HepG2 (cell line): ENCODE measurements at regions not wholly inside any gene's neighbourhood (a gene's known extent, or its start where the extent isn't known, plus 50 kb on each side); places are given as distances from the start of the nearest gene placed in this dataset.

ENCODE experiments used
- BRCA1 ChIP-seq: sonication (generic); formaldehyde crosslinking; IDR thresholded peaks from 2 replicates; pipeline ENCODE4 v1.4.0; 2020; ENCODE audit warnings: missing genetic modification reagents
- CBX2 ChIP-seq, 2 experiments: fragments of 200-600 bp in 1 of 2; sonication (generic); formaldehyde crosslinking in 1 of 2; IDR thresholded peaks; 2 replicates each; pipeline versions ENCODE4 v1.7.0 to v1.8.1; 2018 to 2022; ENCODE audit warnings: low read depth in 2 of 2, low read length in 1 of 2, mild to moderate bottlenecking in 1 of 2, missing genetic modification reagents in 1 of 2
- CEBPG ChIP-seq: IDR thresholded peaks from 2 replicates; pipeline ENCODE4 v1.6.1; 2016
- CTCF ChIP-seq: sonication (generic); formaldehyde crosslinking; IDR thresholded peaks from 2 replicates; pipeline ENCODE4 v1.5.0; 2020; ENCODE audit warnings: mild to moderate bottlenecking, missing genetic modification reagents, moderate library complexity
- NFIB ChIP-seq: sonication (generic); formaldehyde crosslinking; IDR thresholded peaks from 2 replicates; pipeline ENCODE4 v1.9.0; 2021; ENCODE audit warnings: missing genetic modification reagents, mild to moderate bottlenecking, borderline replicate concordance
- RBFOX2 ChIP-seq: fragments of 200-400 bp; formaldehyde crosslinking; IDR thresholded peaks from 2 replicates; pipeline ENCODE4 v1.6.1; 2017; ENCODE audit warnings: low read depth, mild to moderate bottlenecking, low read length
- TRIM24 ChIP-seq: sonication (generic); formaldehyde crosslinking; IDR thresholded peaks from 2 replicates; pipeline ENCODE4 v1.8.0; 2022; ENCODE audit warnings: mild to moderate bottlenecking, missing genetic modification reagents
- ZFX ChIP-seq: sonication (generic); formaldehyde crosslinking; IDR thresholded peaks from 2 replicates; pipeline ENCODE4 v1.4.0; 2020; ENCODE audit warnings: mild to moderate bottlenecking, low read depth, missing genetic modification reagents, moderate library complexity
- TF ChIP-seq, protein P1 (sequence below): sonication (generic); formaldehyde crosslinking; IDR thresholded peaks from 2 replicates; pipeline ENCODE4 v1.9.0; 2022; ENCODE audit warnings: missing genetic modification reagents, mild to moderate bottlenecking, borderline replicate concordance

DNA sequence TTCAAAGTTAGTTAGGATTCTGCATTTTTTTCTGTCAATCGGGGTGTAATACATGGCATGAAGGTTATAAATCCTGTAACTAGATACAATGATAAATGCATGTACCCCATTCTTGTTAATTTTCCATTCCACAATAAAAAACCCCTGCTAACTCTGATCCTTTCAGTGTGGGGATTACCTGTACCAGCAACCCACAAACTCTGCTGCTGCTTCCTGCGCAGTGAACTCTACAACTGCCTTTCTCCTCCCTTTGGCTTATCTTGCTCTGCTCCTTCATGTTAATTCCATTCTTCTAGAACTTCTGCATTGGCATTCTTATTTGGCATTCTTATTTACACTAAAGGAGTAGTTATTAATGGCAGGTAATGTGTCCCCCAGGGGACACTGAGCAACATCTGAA is 273.1 kb downstream of the KLF12 start:
- TF ChIP-seq TRIM24, result no peak
- no peak for TF ChIP-seq CEBPG
- no peak for TF ChIP-seq ZFX
- TF ChIP-seq NFIB (CRISPR knock-in tag), result no peak
- TF ChIP-seq RBFOX2, result no peak
- TF ChIP-seq CBX2 (IDR thresholded peaks at IDR 0.05; ENCODE audit: low read depth, low read length), result no peak
- TF ChIP-seq CBX2 (CRISPR knock-in tag; IDR thresholded peaks at IDR 0.05; ENCODE audit: low read depth), result no peak
- TF ChIP-seq CTCF (CRISPR knock-in tag), result no peak
- TF ChIP-seq, protein P1, sequence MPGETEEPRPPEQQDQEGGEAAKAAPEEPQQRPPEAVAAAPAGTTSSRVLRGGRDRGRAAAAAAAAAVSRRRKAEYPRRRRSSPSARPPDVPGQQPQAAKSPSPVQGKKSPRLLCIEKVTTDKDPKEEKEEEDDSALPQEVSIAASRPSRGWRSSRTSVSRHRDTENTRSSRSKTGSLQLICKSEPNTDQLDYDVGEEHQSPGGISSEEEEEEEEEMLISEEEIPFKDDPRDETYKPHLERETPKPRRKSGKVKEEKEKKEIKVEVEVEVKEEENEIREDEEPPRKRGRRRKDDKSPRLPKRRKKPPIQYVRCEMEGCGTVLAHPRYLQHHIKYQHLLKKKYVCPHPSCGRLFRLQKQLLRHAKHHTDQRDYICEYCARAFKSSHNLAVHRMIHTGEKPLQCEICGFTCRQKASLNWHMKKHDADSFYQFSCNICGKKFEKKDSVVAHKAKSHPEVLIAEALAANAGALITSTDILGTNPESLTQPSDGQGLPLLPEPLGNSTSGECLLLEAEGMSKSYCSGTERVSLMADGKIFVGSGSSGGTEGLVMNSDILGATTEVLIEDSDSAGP, result no peak
- TF ChIP-seq BRCA1 (CRISPR knock-in tag), result no peak
